ENCODE measurements at regions not wholly inside any gene's neighbourhood (a gene's known extent, or its start where the extent isn't known, plus 50 kb on each side); places are given as distances from the start of the nearest gene placed in this dataset.

DNA sequence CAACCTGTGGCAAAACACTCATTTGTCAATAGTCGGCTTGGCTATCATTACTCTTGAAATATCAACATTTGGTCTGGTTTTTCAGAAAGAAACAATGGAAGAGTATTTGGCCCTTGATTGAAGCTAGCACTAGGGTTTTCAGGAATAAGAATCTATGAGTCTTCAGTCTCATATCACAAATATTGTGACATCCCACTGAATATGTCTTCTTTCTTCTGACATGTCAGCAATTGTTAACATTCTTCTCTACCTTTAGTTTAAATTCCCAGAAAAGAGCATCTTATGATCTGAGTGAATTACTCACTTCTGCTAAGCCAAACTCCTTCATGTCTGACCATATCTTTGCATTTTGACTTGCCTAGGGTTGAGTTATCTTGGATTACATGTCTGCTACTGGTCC, 435.2 kb upstream of the SEMA3D start:
- TF ChIP-seq, protein P1, sequence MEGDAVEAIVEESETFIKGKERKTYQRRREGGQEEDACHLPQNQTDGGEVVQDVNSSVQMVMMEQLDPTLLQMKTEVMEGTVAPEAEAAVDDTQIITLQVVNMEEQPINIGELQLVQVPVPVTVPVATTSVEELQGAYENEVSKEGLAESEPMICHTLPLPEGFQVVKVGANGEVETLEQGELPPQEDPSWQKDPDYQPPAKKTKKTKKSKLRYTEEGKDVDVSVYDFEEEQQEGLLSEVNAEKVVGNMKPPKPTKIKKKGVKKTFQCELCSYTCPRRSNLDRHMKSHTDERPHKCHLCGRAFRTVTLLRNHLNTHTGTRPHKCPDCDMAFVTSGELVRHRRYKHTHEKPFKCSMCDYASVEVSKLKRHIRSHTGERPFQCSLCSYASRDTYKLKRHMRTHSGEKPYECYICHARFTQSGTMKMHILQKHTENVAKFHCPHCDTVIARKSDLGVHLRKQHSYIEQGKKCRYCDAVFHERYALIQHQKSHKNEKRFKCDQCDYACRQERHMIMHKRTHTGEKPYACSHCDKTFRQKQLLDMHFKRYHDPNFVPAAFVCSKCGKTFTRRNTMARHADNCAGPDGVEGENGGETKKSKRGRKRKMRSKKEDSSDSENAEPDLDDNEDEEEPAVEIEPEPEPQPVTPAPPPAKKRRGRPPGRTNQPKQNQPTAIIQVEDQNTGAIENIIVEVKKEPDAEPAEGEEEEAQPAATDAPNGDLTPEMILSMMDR (IDR thresholded peaks at IDR 0.05; ENCODE audit: low read depth, low read length, poor library complexity, severe bottlenecking): no peak
- no peak for TF ChIP-seq EZH2phosphoT487 (IDR thresholded peaks at IDR 0.05; ENCODE audit: borderline replicate concordance, low read length)
